Right hindlimb (tissue), 1 donor: ENCODE measurements at regions not wholly inside any gene's neighbourhood (a gene's known extent, or its start where the extent isn't known, plus 50 kb on each side); places are given as distances from the start of the nearest gene placed in this dataset.

ENCODE experiments used
- DNase-seq: peaks from one replicate; pipeline ENCODE4 v3.0.0-alpha.2; 2018

- DNase-seq, result no peak
Measured at GRCh38 chr2:16408331-16409005, 257.2 kb downstream of the CYRIA start.

- peak; percentile 24 for DNase-seq
Measured at GRCh38 chr2:16407358-16407757, 258.3 kb downstream of the CYRIA start.

- DNase-seq, result no peak
Measured at GRCh38 chr2:16406496-16407289, 258.9 kb downstream of the CYRIA start.

GRCh38 chr2:16405551-16405950, 260.1 kb downstream of the CYRIA start:
- no peak for DNase-seq

DNA sequence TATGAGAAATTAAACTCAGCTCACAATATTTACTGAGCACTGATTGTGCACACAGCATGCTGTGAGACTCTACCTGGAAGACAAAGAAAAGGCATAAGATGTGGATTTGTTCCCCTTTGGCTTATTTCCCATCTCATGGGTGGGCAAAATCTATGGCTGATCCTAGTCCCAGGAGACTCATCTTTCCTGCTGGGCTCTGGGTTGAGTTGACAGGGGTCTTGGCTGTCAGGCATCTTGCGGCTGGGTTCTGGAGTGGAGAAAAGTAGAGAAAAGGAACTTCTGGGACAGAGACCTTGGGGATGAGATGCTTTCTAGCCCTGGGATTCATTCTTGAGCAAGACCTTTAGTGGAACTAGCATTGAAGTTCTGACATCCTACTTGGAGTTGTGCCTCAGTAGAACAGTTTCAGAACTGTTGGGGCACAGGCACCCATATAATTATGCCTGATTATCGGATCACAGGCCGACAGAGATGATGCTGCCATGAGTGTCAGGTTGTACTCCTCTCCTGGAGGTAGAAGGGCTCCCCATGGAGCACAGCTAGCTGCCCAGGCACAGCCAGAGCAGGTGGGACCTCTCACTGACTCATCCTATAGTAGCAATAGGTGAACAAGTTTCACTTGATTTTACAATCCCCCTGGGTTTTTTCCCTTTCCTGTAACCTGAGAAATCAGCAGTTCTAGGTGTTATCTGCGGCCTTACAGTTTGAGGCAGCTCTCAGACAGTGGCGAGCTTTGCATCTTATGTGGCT, 260.9 kb downstream of the CYRIA start:
- DNase-seq, result no peak

DNA sequence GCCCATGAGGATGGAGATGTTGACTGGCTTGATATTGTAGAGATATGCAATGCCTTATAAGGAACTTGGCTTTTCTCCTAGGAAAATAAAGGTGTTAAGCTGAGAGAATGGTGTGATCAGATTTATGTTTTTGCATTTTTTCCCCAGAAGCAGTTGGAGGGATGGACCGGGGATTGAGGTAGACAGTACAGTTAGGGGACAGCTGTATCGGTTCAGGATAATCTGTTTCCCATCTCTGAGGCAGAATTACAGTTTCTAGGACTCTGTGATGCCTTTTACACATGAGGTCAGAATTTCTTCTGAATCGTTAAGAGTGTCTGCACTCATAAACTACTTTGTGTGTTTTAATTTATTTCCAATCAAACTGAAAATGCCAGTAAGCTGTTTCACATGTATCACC, 261.5 kb downstream of the CYRIA start:
- no peak for DNase-seq

DNA sequence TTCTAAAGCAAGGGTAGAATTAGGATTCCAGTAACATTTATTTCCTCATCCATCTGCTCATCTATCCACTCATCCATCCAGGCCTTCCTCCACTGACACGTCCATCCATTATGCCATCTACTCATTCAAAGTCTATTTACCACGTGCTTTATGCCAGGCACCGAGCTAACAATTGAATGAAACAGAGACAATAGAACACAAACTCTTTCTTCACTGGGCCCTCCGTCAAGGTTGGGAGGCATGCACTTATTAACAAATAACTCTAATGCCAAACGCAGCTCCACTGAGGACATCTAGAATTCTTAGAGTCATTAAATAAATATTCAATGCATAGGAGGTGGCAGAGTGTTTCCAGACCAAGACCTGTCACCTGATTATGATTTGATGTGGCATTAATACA, 262.7 kb downstream of the CYRIA start:
- DNase-seq, result no peak

DNA sequence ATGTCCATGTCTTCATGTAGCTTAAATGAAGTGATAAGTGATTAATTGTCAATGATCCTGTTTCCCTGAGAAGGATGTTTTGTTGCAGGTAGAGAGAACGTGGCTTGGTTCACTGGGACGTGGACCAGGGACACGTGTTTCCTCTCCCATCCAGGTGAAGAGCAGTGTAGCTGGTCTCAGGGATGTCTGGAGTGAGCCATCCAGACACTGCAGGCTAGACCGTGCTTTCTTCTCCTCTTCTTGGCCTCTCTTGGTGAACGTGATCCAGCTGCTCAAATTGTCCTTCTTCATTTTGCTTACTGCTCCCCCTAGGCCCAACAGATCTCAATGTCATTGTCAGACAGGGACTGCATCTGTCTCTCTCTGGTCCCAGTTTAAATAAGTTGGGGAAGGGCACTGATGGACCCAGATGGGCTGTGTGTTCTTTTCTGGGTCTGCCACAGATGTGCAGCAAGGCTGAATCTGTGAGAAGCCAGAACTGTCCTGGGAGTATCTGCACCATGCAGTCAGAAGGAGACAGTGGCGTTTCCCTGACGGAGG, 263.8 kb downstream of the CYRIA start:
- DNase-seq, result no peak

GRCh38 chr2:16400127-16400623, 265.5 kb downstream of the CYRIA start:
- no peak for DNase-seq

DNA sequence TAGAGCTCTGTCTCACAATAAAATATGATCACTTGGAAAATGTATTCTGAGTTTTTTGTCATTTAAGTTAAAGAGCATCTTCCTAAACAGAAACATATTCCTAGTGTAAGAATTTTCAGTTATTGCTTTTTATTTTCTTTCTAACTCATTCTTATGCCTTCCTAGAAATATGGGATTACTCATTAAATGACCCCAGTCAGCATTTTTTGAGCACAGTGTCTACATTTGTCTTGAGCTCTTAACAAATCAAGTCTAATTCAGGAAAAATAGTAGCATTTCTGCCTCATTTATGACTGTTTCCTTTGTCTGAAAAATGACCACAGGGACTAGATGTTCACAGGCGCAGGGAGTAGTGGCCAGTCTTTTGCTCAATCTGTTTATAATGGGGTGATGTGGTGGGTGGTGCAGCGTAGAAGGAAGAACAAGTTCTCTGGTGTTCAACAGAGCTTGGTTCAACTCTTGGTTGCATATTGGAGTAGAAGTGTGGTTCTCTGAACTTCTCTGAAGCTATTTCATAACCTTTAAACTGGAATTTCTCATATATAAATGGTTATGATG, 267.1 kb downstream of the CYRIA start:
- no peak for DNase-seq

- DNase-seq, result no peak
Measured at GRCh38 chr2:16397681-16398475, 267.8 kb downstream of the CYRIA start.

DNA sequence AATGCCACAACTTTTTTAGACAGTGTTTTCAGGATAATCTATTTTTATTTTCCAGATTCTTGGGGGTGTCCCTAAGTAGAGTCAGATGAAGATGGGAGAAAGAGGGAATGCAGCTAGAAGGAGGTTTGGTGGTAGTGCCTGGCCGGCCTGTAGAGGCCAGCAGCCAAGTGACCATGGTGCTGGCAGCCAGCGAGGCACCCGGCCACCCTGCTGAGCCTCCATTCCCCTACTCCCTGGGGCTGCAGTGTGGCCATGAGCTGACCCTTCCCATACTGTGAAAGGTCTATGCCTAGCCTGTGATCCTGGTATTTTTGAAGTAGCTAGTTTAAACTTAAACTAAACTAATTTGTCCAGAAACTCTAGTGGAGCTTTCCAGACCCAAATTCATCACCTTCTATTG, 268.6 kb downstream of the CYRIA start:
- no peak for DNase-seq

GRCh38 chr2:16396171-16396570, 269.5 kb downstream of the CYRIA start:
- DNase-seq, result no peak

DNA sequence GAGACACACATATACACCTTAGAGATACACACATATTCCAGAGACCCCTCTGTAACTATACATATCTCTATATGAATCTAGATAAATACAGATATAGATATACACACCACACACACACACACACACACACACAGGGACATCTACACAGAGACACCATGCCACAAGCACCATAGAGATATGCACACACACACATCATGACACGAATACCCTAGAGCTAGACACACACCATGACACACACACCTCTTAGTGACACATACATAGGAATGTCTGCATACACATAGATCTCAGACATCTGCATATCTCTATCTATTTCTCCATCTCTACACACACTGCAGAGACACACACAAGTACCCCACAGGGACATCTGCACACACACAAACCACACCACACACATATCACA, 270.0 kb downstream of the CYRIA start:
- no peak for DNase-seq

GRCh38 chr2:16394986-16395550, 270.6 kb downstream of the CYRIA start:
- no peak for DNase-seq

- DNase-seq, result peak; percentile 75
Measured at GRCh38 chr2:16394072-16394985, 271.3 kb downstream of the CYRIA start.

- DNase-seq, result no peak
Measured at GRCh38 chr2:16393500-16394071, 272.0 kb downstream of the CYRIA start.

DNA sequence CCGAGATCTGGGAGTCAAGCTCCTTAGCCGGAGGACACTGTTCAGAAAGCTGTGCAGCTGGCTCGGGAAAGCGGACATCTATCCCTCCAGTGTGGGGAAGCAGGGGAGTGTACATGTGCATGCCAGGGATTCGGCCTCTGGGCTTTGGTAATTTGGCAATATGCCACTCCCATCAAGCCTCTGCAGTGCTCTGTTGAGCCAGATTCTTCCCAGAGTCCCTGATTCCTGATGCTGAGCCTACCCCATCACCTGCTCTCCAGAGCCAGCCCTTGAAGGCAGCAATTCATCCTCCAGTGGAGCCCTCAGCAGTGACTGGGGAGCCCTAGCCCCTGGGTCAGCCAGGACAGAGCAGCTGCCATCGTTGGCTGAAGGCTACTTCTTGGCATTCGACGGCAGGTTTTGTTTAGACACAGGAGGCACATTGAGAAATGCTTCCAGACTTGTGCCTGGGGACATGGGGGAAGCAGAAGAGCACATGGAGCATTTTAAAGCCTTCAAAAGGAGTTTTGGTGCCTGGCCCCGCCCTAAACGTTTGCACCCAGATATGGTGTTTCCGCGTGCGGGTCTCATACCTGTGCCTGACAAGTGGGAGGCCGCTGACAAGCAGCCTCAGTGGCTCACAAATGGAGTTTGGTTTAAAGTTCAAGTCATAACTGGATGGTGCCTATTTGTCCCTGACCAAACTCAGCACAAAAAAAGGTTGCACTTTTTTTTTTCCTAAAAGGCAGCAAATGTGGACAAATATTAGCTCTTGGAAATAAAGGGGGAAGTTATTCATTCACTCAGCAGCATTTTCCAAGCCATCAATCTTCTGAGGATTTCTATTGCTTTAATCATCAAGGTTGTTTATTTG, 272.8 kb downstream of the CYRIA start:
- peak; percentile 42 for DNase-seq

GRCh38 chr2:16391986-16392385, 273.6 kb downstream of the CYRIA start:
- no peak for DNase-seq
